Epithelial cell of esophagus (primary cell): ENCODE measurements at regions not wholly inside any gene's neighbourhood (a gene's known extent, or its start where the extent isn't known, plus 50 kb on each side); places are given as distances from the start of the nearest gene placed in this dataset.

ENCODE experiments used
- DNase-seq: peaks from one replicate; pipeline ENCODE4 v3.0.0; 2010; ENCODE audit warnings: low read depth
- H3K4me3 ChIP-seq: 2 replicates; pipeline ENCODE4 v1.5.1; 2011; ENCODE audit warnings: mild to moderate bottlenecking, low read length, control low read depth
- TF ChIP-seq, protein P1 (sequence below): IDR thresholded peaks from 2 replicates; pipeline ENCODE4 v1.5.1; 2011; ENCODE audit warnings: low read depth, mild to moderate bottlenecking, low read length, control low read depth, inconsistent platforms; ENCODE audit not compliant: insufficient read depth; ENCODE audit errors: missing control alignments

- TF ChIP-seq, protein P1, sequence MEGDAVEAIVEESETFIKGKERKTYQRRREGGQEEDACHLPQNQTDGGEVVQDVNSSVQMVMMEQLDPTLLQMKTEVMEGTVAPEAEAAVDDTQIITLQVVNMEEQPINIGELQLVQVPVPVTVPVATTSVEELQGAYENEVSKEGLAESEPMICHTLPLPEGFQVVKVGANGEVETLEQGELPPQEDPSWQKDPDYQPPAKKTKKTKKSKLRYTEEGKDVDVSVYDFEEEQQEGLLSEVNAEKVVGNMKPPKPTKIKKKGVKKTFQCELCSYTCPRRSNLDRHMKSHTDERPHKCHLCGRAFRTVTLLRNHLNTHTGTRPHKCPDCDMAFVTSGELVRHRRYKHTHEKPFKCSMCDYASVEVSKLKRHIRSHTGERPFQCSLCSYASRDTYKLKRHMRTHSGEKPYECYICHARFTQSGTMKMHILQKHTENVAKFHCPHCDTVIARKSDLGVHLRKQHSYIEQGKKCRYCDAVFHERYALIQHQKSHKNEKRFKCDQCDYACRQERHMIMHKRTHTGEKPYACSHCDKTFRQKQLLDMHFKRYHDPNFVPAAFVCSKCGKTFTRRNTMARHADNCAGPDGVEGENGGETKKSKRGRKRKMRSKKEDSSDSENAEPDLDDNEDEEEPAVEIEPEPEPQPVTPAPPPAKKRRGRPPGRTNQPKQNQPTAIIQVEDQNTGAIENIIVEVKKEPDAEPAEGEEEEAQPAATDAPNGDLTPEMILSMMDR, result no peak
Observed at GRCh38 chr10:52933748-52934147, 161.2 kb upstream of the MBL2 start.

DNA sequence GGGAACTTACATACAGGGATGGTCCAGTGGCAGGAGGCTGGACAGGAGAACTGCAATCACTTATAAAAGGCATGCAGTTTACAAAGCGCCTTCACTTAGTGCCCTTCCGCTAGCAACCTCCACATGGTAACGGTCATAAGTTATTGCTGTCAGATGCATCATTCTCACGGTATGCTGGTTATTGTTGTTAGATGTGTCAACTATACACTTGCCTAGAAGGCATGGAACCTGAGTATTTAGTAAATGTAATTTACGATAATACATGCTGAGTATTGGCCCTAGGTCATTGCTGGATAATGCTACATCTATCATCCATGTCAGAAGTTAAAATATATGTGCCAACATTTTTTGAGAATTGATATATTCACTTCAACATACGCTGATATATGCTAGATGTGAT, 155.1 kb upstream of the MBL2 start:
- no peak for DNase-seq
- TF ChIP-seq, protein P1, result no peak
- no peak overlapping the region for H3K4me3 ChIP-seq

More at GRCh38 chr10:52933748-52934147, 161.2 kb upstream of the MBL2 start:
- H3K4me3 ChIP-seq, result no peak overlapping the region
- DNase-seq, result no peak

DNA sequence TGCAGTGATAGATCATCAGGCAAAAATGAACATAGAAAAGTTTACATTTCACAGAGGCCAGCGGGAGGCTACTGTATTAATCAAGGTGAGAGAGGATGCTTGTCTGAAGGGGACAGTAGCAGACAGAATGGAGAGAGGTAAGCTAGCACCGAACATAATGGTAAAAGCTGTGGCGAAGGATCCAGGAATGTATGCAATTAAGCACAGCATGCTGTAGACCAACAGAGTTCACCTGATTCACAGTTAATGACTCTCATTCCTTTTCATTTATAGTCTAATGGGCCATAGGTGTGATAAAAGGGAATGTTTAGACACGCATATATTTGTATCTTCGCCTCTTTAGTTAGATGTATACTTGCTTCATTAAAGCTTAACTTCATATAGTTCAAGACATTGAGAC, 150.9 kb upstream of the MBL2 start:
- no peak overlapping the region for H3K4me3 ChIP-seq
- no peak for DNase-seq
- TF ChIP-seq, protein P1, result no peak

DNA sequence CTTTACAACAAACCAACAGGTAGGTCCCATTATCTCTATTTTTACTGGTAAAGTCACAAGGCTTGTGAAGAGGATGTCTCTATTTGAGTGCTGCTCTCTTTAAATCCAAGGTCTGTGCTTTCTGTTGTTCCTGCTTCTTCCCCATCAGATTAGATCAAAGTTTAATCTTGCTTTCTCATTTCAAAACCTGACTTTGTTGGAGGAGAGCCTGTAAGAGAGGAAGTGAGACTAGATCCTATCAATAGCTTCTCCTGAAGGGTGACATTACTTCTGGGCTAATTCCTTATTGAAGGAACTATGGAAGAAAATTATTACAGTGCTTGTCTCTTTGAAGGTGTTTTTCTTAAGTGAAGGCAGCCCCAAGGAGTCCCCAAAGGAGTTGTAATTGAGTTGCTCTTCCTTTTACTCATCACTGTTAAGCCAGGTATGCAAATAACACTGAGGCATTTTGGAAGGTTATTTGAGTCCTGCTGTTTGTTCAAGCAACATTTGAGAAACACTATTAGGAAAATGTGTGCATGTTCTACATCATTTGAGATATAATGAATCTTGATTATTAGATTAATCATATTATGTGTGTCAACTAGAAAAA, 146.2 kb upstream of the MBL2 start:
- DNase-seq, result no peak
- no peak overlapping the region for H3K4me3 ChIP-seq
- TF ChIP-seq, protein P1, result no peak

GRCh38 chr10:52915391-52915790, 142.8 kb upstream of the MBL2 start:
- H3K4me3 ChIP-seq, result no peak overlapping the region
- DNase-seq, result no peak
- TF ChIP-seq, protein P1, result no peak

- DNase-seq, result no peak
- H3K4me3 ChIP-seq, result no peak overlapping the region
- TF ChIP-seq, protein P1, result no peak
Observed at GRCh38 chr10:52911163-52911562, 138.6 kb upstream of the MBL2 start.

GRCh38 chr10:52908478-52908877, 135.9 kb upstream of the MBL2 start:
- DNase-seq, result no peak
- TF ChIP-seq, protein P1, result no peak
- no peak overlapping the region for H3K4me3 ChIP-seq
